Sigmoid colon (tissue), 6 donors: ENCODE measurements at regions not wholly inside any gene's neighbourhood (a gene's known extent, or its start where the extent isn't known, plus 50 kb on each side); places are given as distances from the start of the nearest gene placed in this dataset.

Experiments
- DNase-seq: peaks from one replicate; pipeline ENCODE4 v3.0.0-alpha.2; 2019
- H3K27ac ChIP-seq, 4 donors: fragments of 200-600 bp; sonication (generic); one replicate each; pipeline ENCODE4 v1.5.1; 2016 to 2019; ENCODE audit warnings: mild to moderate bottlenecking in 1 of 4
- H3K27me3 ChIP-seq, 3 donors: fragments of 200-600 bp; sonication (generic); one replicate each; pipeline ENCODE4 v1.5.1; 2019; ENCODE audit warnings: mild to moderate bottlenecking in 1 of 3
- H3K36me3 ChIP-seq, 4 donors: fragments of 200-600 bp; sonication (generic); one replicate each; pipeline ENCODE4 v1.5.1; 2016 to 2019
- H3K4me1 ChIP-seq, 4 donors: fragments of 200-600 bp; sonication (generic); one replicate each; pipeline ENCODE4 v1.5.1; 2017 to 2019
- H3K4me3 ChIP-seq, 4 donors: fragments of 200-600 bp; sonication (generic); one replicate each; pipeline ENCODE4 v1.5.1; 2017 to 2019; ENCODE audit warnings: mild to moderate bottlenecking in 2 of 4, moderate library complexity in 1 of 4
- H3K9me3 ChIP-seq, 4 donors: fragments of 200-600 bp in 3 of 4; sonication (generic) in 3 of 4; one replicate each; pipeline versions ENCODE4 v1.5.1 to v1.6.1; 2013 to 2019
- CTCF ChIP-seq, 4 experiments: fragments of 450-650 bp in 3 of 4; fragments of 200-600 bp in 1 of 4; IDR thresholded peaks; one replicate each; pipeline ENCODE4 v1.5.1; 2016 to 2019; ENCODE audit warnings: antibody characterized with exemption in 4 of 4, mild to moderate bottlenecking in 3 of 4, moderate library complexity in 2 of 4
- EP300 ChIP-seq, 4 donors: sonication (generic); formaldehyde crosslinking; IDR thresholded peaks; one replicate each; pipeline ENCODE4 v1.6.1; 2017; ENCODE audit warnings: antibody characterized with exemption in 4 of 4
- POLR2A ChIP-seq, 2 donors: fragments of 450-650 bp; IDR thresholded peaks; one replicate each; pipeline ENCODE4 v1.6.1; 2016; ENCODE audit warnings: antibody characterized with exemption in 2 of 2, mild to moderate bottlenecking in 2 of 2, moderate library complexity in 2 of 2
- POLR2AphosphoS5 ChIP-seq, 4 donors: sonication (generic); formaldehyde crosslinking; IDR thresholded peaks; one replicate each; pipeline ENCODE4 v1.6.1; 2017; ENCODE audit warnings: antibody characterized with exemption in 4 of 4
- WGBS, 2 donors: extraction: QIAGEN DNeasy Blood & Tissue Kit; methylation state at CpG; one replicate each; pipeline ENCODE4 v1.1.7; 2013; 5-methylcytosine and 5-hydroxymethylcytosine counted together
- intact Hi-C: fragments of 100-400 bp; cut with DNase I; formaldehyde crosslinking; loops from one replicate; pipeline ENCODE4 v1.15.1; 2023
- donor health status: healthy with polysubstance abuse.
- donor health status: healthy.

DNA sequence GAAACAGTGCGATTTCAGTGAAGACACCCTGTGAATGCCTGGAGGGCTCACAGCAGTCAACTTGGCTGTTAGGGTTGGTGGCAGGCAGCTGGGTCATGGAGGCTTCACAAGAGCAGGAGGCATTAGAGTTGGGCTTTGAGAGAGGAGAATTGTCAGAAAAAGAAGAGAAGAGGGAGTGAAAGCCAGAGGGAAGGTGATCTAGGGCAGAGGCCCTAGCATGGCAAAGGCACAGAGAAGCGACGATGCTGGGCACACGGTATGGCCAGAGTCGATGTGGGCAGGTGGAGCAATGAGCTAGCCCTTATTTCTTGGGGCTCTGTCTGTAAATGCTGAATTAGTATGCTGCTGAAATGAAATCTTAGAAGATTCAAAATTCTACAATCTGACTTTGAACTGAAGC is 52.6 kb upstream of the OLFM4 start:
- no peaks in the 10 kb centered on the region for H3K36me3 ChIP-seq
- intact Hi-C loops: no loop called here
- DNase-seq: no peak
- 84 to 93% methylated on average over 5 of the region's 5 CpGs for WGBS, 2 donors
- H3K27me3 ChIP-seq: no peaks in the 10 kb centered on the region
- no peaks in the 10 kb centered on the region for H3K9me3 ChIP-seq
- no peaks in the 10 kb centered on the region for H3K4me1 ChIP-seq
- H3K27ac ChIP-seq: no peak overlapping the region
- no peak overlapping the region for H3K4me3 ChIP-seq
- TF ChIP-seq POLR2AphosphoS5 (IDR thresholded peaks at IDR 0.05): no peak
- TF ChIP-seq CTCF (IDR thresholded peaks at IDR 0.05): no peak
- no peak for TF ChIP-seq POLR2A (IDR thresholded peaks at IDR 0.05)
- no peak for TF ChIP-seq EP300 (IDR thresholded peaks at IDR 0.05)

DNA sequence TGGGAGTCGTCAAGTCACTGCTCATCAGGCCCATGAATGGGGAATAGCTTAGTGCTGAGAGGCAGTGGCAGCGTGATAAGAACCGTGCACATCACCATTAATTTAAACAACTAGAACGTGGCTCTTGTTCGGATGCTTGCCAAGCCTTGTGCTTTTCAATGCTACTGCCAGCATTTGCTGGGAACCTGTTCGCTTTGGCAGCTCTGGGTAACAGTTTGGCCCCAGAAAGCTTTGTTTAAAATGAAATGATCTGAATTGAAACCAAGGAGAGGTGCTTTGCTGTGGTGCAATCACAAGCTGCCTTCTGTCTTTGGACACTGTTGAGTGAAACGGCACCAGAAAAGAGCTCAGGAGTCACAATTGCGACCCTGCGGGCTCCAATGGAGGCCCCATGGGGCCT is 53.5 kb upstream of the OLFM4 start:
- Histone ChIP-seq H3K27me3 (no peaks in the 10 kb centered on the region), H3K4me1 (no peaks in the 10 kb centered on the region), H3K4me3 (no peak overlapping the region), H3K9me3 (no peaks in the 10 kb centered on the region), H3K27ac (no peak overlapping the region), H3K36me3 (no peaks in the 10 kb centered on the region)
- 87 to 93% methylated on average over 9 of the region's 9 CpGs for WGBS, 2 donors
- intact Hi-C loops: no loop called here
- DNase-seq: no peak
- no peak for TF ChIP-seq POLR2A (IDR thresholded peaks at IDR 0.05)
- TF ChIP-seq POLR2AphosphoS5 (IDR thresholded peaks at IDR 0.05): no peak
- TF ChIP-seq CTCF (IDR thresholded peaks at IDR 0.05): no peak
- TF ChIP-seq EP300 (IDR thresholded peaks at IDR 0.05): no peak

DNA sequence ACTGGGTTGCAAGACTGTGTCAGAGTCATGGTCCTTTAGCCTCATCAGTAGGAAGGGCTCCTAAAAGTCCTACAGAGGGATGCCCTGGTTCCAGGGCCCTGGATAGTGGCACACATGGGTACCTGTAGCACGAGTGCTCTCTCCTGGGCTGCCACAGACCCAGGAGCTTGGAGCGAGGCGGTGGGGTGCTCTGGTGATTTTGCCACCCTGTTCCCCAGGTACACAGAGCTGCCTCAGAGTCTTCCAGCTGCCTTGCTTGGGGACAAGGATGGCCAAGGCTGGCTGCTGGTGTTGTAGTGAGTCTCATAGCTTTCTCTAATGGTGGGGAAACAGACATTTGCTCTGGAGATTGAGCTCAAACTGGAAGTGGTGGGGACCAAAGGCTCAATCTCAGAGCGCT is 53.9 kb upstream of the OLFM4 start:
- WGBS, 2 donors: 92 to 96% methylated on average over 4 of the region's 4 CpGs
- intact Hi-C loops: no loop called here
- H3K4me1 ChIP-seq: no peaks in the 10 kb centered on the region

GRCh38 chr13:52969373-52969772 is 59.2 kb upstream of the OLFM4 start:
- 49 to 64% methylated on average over 4 of the region's 4 CpGs for WGBS, 2 donors
- H3K4me1 ChIP-seq: no peaks in the 10 kb centered on the region
- H3K4me3 ChIP-seq: no peak overlapping the region
- TF ChIP-seq CTCF (IDR thresholded peaks at IDR 0.05): no peak
- no peak for TF ChIP-seq POLR2A (IDR thresholded peaks at IDR 0.05)
- TF ChIP-seq POLR2AphosphoS5 (IDR thresholded peaks at IDR 0.05): no peak
- no peak for TF ChIP-seq EP300 (IDR thresholded peaks at IDR 0.05)
- no peaks in the 10 kb centered on the region for H3K9me3 ChIP-seq
- no peaks in the 10 kb centered on the region for H3K36me3 ChIP-seq
- peaks cover 0 to 8% (median 0%) of the 10 kb centered on the region in 3 donors for H3K27me3 ChIP-seq
- no peak for DNase-seq
- H3K27ac ChIP-seq: no peak overlapping the region
- intact Hi-C loops: no loop called here

More for the DNA sequence above, 53.9 kb upstream of the OLFM4 start:
- no peak overlapping the region for H3K4me3 ChIP-seq
- H3K27ac ChIP-seq: no peak overlapping the region
- TF ChIP-seq EP300 (IDR thresholded peaks at IDR 0.05): no peak
- no peak for TF ChIP-seq POLR2AphosphoS5 (IDR thresholded peaks at IDR 0.05)
- no peak for TF ChIP-seq POLR2A (IDR thresholded peaks at IDR 0.05)
- no peak for TF ChIP-seq CTCF (IDR thresholded peaks at IDR 0.05)
- no peaks in the 10 kb centered on the region for H3K36me3 ChIP-seq
- DNase-seq: no peak
- no peaks in the 10 kb centered on the region for H3K9me3 ChIP-seq
- H3K27me3 ChIP-seq: no peaks in the 10 kb centered on the region

DNA sequence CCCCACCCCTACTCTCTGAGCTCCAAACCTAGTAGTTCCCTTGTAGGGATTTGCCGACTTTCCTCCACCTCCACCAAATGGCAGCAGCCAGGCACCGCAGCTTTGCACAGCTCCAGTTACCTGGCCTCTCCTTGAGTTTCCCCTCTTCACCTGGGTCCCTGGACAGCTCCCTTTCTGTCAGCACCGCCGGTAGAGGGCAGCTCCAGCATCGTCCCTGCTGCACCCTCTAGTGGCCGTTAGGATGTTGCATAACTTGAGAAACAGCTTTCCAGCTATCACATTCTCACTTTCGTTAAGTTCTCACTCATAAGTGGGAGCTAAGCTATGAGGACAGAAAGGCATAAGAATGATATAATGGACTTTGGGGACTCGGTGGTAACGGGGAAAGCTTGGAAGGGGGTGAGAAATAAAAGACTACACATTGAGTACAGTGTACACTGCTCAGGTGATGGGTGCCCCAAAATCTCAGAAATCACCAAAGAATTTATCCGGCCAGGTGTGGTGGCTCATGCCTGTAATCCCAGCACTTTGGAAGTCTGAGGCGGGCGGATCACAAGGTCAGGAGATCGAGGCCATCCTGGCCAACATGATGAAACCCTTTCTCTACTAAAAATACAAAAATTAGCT is 60.4 kb upstream of the OLFM4 start:
- H3K9me3 ChIP-seq: no peaks in the 10 kb centered on the region
- WGBS, 2 donors: 18 to 22% methylated on average over 13 of the region's 13 CpGs
- H3K27me3 ChIP-seq: peaks cover 0 to 8% (median 0%) of the 10 kb centered on the region in 3 donors
- H3K4me1 ChIP-seq: no peaks in the 10 kb centered on the region
- no peaks in the 10 kb centered on the region for H3K36me3 ChIP-seq
- TF ChIP-seq EP300 (IDR thresholded peaks at IDR 0.05) (no peak), CTCF (IDR thresholded peaks at IDR 0.05) (peak; percentile 31 to 76 (median 74)), POLR2A (IDR thresholded peaks at IDR 0.05) (no peak)
- DNase-seq: peak; percentile 78
- intact Hi-C loops: no loop called here
- no peak overlapping the region for H3K27ac ChIP-seq
- no peak overlapping the region for H3K4me3 ChIP-seq
